NOMO-1 treated with dmso at 0.1 percent for 144 hours (cell line): ENCODE measurements at regions not wholly inside any gene's neighbourhood (a gene's known extent, or its start where the extent isn't known, plus 50 kb on each side); places are given as distances from the start of the nearest gene placed in this dataset.

ENCODE experiments used
- DNase-seq: peaks from one replicate; lab custom pipeline; 2025; ENCODE audit not compliant: unreplicated experiment; lab: John Stamatoyannopoulos, UW

- DNase-seq, result no peak
Observed at GRCh38 chr5:167598166-167598565, 693.3 kb upstream of the WWC1 start.

- no peak for DNase-seq
Observed at GRCh38 chr5:167602067-167602466, 689.4 kb upstream of the WWC1 start.

- DNase-seq, result no peak
Observed at GRCh38 chr5:167603135-167603534, 688.3 kb upstream of the WWC1 start.

- no peak for DNase-seq
Observed at GRCh38 chr5:167608390-167609272, 682.8 kb upstream of the WWC1 start.

- no peak for DNase-seq
Observed at GRCh38 chr5:167614294-167615021, 677.0 kb upstream of the WWC1 start.

- no peak for DNase-seq
Observed at GRCh38 chr5:167616043-167616890, 675.2 kb upstream of the WWC1 start.

GRCh38 chr5:167623354-167623753, 668.1 kb upstream of the WWC1 start:
- no peak for DNase-seq

GRCh38 chr5:167624053-167624452, 667.4 kb upstream of the WWC1 start:
- no peak for DNase-seq

GRCh38 chr5:167626341-167627123, 664.9 kb upstream of the WWC1 start:
- DNase-seq, result no peak

GRCh38 chr5:167629634-167630033, 661.8 kb upstream of the WWC1 start:
- DNase-seq, result no peak

- no peak for DNase-seq
Observed at GRCh38 chr5:167631191-167631590, 660.3 kb upstream of the WWC1 start.

- no peak for DNase-seq
Observed at GRCh38 chr5:167633114-167633513, 658.3 kb upstream of the WWC1 start.

- no peak for DNase-seq
Observed at GRCh38 chr5:167633931-167634341, 657.5 kb upstream of the WWC1 start.

GRCh38 chr5:167634432-167634831, 657.0 kb upstream of the WWC1 start:
- no peak for DNase-seq

- DNase-seq, result no peak
Observed at GRCh38 chr5:167638816-167639215, 652.6 kb upstream of the WWC1 start.

- DNase-seq, result no peak
Observed at GRCh38 chr5:167639273-167639672, 652.2 kb upstream of the WWC1 start.

GRCh38 chr5:167639766-167640165, 651.7 kb upstream of the WWC1 start:
- DNase-seq, result no peak

GRCh38 chr5:167642181-167642580, 649.3 kb upstream of the WWC1 start:
- no peak for DNase-seq

GRCh38 chr5:167642779-167643517, 648.5 kb upstream of the WWC1 start:
- DNase-seq, result no peak
